ENCODE measurements at regions not wholly inside any gene's neighbourhood (a gene's known extent, or its start where the extent isn't known, plus 50 kb on each side); places are given as distances from the start of the nearest gene placed in this dataset.
"Not testable (repeated sequence)": the region's sequence is repeated elsewhere in the genome, so short reads cannot be mapped to it uniquely, and the experiment has no call there.

DNA sequence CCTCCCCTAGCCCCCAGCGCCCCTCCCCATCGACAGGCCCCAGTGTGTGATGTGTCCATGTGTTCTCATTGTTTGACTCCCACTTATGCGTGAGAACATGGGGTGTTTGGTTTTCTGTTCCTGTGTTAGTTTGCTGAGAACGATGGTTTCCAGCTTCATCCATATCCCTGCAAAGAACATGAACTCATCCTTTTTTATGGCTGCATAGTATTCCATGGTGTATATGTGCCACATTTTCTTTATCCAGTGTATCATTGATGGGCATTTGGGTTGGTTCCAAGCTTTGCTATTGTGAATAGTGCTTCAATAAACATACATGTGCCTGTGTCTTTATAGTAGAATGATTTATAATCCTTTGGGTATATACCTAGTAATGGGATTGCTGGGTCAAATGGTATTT, 107.6 kb upstream of the ADGRG2 start:
- TF ChIP-seq, protein P1, sequence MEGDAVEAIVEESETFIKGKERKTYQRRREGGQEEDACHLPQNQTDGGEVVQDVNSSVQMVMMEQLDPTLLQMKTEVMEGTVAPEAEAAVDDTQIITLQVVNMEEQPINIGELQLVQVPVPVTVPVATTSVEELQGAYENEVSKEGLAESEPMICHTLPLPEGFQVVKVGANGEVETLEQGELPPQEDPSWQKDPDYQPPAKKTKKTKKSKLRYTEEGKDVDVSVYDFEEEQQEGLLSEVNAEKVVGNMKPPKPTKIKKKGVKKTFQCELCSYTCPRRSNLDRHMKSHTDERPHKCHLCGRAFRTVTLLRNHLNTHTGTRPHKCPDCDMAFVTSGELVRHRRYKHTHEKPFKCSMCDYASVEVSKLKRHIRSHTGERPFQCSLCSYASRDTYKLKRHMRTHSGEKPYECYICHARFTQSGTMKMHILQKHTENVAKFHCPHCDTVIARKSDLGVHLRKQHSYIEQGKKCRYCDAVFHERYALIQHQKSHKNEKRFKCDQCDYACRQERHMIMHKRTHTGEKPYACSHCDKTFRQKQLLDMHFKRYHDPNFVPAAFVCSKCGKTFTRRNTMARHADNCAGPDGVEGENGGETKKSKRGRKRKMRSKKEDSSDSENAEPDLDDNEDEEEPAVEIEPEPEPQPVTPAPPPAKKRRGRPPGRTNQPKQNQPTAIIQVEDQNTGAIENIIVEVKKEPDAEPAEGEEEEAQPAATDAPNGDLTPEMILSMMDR (IDR thresholded peaks at IDR 0.05) = not testable (repeated sequence)
- not testable (repeated sequence) for TF ChIP-seq POLR2A (IDR thresholded peaks at IDR 0.05)

Measured in upper lobe of left lung (tissue), 4 donors.